Activated CD4-positive, alpha-beta T cell treated with anti-CD3 and anti-CD28 coated beads, Interleukin-10, Interleukin-2, amounts not matched to agents 100 ng/mL and 50 ng/mL, durations not matched to agents 16 hours and 8 hours (primary cell): ENCODE measurements at regions not wholly inside any gene's neighbourhood (a gene's known extent, or its start where the extent isn't known, plus 50 kb on each side); places are given as distances from the start of the nearest gene placed in this dataset.
A peak's percentile ranks its signal among the peaks of the same experiment; 100 is the strongest.

Experiments
- DNase-seq: peaks from one replicate; pipeline ENCODE4 v3.0.0-alpha.2; 2020

GRCh38 chr5:4674166-4674565 lies 466.0 kb upstream of the ADAMTS16 start:
- DNase-seq, result no peak

GRCh38 chr5:4676934-4677333 lies 463.2 kb upstream of the ADAMTS16 start:
- no peak for DNase-seq

DNA sequence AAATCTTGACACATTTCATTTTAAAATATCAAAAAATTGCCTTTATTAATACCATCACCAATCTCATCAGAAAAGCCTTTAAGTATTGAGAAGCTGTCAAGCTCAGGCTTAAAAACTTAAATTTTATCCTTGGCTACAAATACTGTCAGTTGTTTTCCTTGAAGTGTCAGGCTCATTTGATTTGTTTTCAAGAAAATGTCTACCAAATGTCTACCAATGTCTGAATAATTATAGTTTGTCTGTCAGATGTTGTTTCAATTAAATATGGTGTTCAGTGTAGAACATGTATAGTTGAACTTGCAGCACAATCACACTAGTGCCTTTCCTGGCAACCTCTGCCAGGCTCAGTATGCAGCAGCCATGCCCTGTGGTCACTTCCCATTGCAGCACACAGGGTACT lies 455.2 kb upstream of the ADAMTS16 start:
- DNase-seq, result no peak

DNA sequence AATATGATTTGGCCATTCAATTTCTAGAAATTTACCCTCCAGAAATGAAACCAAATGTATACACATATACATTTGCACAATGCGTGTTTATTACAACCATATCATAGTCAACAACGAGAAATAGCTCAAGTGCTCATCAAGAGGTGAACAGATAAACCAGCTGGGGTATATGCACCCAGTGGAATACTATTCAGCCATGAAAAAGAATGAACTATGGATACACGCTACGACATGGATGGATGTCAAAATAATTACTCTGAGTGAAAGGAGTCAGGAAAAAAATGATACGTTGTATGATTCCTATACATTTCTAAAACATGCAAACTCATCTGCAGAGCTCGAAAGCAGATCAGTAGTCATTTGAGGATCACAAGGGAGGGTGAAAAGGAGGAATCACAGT lies 441.5 kb upstream of the ADAMTS16 start:
- no peak for DNase-seq

GRCh38 chr5:4699592-4699991 lies 440.5 kb upstream of the ADAMTS16 start:
- no peak for DNase-seq

DNA sequence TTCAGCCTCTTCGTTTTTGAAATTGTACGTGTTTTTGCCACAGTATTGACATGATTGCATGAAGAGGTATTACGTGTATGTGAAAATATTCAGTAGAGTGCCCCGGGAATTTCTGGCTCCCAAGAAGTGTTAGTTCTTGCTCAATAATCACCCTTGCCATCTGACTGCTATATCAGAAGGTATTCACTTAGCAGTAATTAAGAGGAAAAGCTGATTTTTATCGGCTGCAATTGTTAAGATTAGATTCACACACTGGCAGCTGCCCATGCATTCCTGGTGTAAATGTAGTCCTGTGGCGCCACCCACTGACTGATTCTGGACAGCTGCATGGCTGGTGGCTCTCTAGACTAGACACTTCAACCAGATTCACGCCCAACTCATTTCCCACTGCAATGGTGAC lies 440.1 kb upstream of the ADAMTS16 start:
- DNase-seq, result peak; percentile 23

GRCh38 chr5:4700871-4701270 lies 439.3 kb upstream of the ADAMTS16 start:
- no peak for DNase-seq

- DNase-seq, result no peak
These were observed 436.1 kb upstream of the ADAMTS16 start for GRCh38 chr5:4703931-4704458.

DNA sequence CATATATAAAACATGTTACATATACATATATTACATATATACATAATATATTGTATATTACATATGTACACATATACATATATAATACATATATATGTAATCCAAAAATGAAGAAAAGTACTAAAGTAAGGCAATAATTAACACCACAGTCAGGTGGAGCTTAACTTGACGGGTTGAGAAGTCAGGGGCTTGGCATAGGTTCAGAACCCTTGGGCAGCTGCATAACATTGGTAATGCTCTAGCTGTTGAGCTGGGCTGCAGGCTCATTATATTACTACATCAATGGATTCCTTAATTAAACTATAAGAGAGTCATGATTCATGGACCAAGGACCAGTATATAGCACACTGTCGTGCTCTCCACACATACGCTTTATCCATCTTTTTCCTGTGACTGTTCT lies 435.2 kb upstream of the ADAMTS16 start:
- DNase-seq, result no peak

DNA sequence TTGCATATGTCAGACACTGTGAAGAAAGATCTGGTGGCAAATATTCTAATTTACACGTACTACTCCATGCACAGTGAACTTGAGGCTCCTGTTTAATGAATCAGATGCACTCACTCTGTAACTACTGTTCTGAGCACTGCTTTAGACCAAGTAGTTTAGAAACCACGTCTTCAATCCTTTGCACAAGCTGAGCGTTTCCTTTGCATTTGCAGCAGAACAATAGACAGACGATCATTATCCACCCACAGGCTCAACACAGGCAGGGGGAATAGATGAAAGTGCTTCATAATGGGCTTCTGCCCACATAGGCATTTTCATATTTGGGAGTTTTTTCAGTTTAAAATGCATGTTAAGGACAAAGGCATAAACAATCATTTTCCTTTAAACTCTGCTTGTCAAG lies 423.3 kb upstream of the ADAMTS16 start:
- DNase-seq, result no peak

DNA sequence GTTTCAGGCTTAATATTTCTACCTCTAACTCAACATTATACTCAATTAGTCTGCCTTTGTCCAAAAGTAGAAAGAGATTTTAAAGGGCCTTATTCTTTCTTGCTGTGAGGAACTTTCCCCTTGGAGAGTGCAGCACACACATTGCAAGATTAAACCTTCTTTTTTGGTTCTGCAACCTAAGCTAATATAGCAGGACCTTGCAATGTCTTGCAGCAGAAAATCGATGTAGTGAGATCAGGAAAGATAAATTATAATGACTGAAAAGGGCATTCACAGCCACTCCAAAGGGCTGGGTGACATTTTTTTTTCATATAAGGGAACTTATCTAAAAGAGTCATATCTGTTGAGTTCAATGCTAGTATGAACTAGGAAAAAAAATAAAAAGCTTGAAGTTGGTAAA lies 422.7 kb upstream of the ADAMTS16 start:
- DNase-seq, result no peak

GRCh38 chr5:4720831-4721230 lies 419.3 kb upstream of the ADAMTS16 start:
- no peak for DNase-seq

- no peak for DNase-seq
These were observed 417.2 kb upstream of the ADAMTS16 start for GRCh38 chr5:4722886-4723285.

DNA sequence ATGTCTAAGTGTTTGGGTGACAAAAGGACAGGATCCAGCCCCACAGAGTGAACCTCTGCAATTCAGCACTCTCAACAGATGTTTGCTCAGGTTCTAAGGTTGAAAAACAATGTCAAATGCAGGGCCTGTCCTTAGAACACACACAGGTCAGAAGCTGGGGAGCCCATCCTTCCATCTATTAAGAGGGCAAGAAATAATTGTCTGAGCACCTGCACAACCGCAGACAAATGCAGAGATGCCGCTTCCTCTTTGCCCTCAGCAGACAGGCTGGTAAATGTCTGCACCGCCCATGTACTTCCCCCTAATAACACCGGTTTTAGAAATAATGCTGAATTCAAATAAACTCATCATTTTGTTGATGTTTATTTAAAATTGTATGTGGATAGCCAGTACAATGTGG lies 414.5 kb upstream of the ADAMTS16 start:
- no peak for DNase-seq

DNA sequence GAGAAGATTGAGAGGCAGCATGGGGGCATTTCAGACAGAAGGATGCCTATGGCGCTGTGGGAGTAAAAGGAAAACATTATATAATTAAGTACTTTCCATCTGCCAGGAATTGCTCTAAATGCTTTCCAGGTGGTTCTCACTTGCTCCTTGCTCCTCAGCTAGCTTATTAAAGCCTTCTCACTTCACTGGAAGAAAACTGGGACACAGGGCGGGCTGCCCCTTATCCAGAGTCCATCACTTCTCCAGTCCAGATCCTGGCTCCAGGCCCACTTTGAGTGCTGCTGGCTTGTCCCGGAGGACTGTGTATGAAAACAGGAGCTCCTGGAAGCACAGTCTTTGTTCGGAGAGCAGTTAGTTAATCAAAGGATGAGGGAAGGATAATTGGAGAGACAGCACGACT lies 409.9 kb upstream of the ADAMTS16 start:
- DNase-seq, result no peak

- DNase-seq, result no peak
These were observed 405.8 kb upstream of the ADAMTS16 start for GRCh38 chr5:4734348-4734747.

- no peak for DNase-seq
These were observed 404.9 kb upstream of the ADAMTS16 start for GRCh38 chr5:4735261-4735660.

DNA sequence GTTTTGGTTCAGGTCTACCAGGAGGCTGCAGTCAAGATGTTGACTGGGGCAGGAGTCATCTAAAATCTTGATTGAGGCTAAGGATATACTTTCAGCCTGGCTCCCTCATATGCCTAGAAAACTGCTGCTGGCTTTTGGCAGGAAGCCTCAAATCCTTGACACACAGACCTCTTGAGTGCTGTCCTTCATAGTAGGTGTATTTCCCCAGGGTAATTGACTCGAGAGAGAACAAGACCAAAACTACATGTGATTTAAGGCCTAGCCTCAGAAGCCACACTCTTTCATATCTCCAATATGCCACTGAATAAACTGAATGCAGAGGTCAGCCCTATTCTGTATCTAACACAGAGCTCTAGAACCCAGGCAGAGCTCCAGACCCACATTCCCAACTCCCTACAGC lies 402.3 kb upstream of the ADAMTS16 start:
- DNase-seq, result no peak

DNA sequence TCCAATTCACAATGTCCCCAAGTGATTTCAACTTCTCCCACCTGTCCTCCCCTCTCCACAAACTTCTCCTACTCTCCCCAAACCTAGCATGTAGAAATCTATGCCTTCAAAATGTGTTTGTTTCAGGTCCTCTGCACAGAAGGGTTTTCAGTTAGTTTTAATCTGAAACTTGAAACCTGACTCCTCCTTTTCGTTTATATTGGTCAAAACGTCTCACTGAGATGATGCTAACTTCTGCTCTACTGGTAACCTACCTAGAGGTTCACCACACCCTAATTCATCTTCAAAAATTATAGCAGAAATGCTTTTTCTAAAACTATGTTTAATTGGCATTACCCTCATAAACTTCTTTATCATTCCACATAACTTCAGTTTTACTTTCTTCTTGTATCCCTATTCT lies 401.8 kb upstream of the ADAMTS16 start:
- DNase-seq, result no peak

DNA sequence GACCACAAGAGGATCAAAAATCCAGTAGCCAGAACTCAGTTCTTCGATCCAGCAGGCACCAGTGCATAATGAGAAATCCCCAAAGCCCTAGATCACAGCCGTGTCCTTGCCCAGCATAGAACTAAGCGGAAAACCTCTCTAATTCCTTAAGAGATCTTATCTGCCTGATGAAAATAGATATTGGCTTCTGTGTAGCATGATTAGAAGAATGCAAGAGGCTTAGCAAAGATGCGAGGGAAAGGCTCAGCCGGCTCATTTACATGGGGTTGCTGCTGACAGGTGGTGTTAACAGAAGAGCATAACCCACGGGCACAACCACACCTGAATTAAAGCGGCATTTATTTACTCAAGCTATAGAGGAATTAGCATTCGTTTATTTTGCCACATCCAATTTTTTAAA lies 400.0 kb upstream of the ADAMTS16 start:
- no peak for DNase-seq

GRCh38 chr5:4758550-4758949 lies 381.6 kb upstream of the ADAMTS16 start:
- no peak for DNase-seq

DNA sequence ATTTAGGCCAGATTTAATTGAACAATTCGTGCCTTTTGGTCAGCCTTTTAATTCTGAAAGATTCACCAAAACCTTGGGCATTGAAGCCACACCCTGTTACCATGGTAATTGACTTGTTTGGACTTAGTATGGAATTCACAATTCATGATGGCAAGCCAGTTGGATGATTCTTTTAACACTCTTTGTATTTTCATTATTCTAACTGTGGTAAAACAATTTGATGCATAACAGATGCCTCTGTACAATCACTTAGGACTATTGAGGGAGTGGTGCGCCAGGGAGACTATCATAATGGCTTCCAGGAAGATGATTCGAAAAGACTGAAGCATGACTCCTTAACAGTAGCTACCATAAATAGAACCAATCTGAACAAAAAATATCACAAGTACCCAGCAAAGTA lies 381.1 kb upstream of the ADAMTS16 start:
- no peak for DNase-seq

DNA sequence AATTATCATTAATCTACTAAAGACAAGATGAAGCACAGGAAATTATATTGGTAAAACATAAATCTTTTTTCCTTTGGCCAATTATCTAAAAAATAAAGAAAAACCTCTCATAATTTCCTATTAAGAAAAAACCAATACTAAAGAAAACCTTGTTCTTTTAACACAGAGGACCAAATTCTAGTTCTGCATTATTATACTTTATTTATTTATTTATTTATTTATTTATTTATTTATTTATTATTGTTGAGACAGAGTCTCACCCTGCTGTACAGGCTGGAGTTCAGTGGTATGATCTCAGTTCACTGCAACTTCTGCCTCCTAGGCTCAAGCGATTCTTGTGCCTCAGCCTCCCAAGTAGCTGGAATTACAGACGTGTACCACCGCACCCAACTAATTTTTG lies 377.8 kb upstream of the ADAMTS16 start:
- DNase-seq, result no peak

DNA sequence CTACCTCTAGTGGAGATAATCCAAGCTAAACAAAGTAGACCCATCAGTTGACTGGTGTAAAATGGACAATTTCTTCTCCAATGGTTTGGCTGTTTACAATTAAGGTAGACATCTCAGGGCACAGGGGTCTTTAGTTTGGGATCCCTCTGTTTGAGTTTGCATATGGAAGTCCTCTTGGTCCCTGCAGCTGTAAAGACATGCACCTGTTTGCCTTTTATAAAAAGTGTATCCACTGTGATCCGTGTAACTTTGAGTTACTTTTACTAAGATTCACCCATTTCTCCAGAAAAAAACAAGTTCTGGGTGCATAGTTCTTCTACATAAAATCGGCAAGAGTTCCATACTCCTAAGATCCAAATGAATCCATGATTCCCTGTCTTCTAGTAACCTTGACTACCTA lies 374.7 kb upstream of the ADAMTS16 start:
- DNase-seq, result no peak

DNA sequence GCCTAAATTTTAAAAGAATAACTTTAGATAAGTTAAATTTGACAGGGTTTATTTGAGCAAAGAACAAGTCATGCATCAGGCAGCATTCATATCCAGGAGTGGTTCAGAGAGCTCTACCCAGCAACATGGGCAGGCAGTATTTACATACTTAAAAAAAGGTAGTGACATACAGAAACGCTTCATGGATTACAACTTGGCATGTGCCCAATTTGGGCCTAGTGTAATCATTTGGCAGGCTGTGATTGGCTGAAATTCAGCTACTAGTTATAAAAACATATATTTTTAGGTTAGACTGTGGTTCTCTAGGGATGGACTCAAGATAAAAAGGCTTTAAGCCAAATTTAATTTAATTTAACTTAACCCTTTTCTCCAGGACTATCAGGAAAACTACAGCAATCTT lies 374.0 kb upstream of the ADAMTS16 start:
- no peak for DNase-seq

GRCh38 chr5:4772591-4772990 lies 367.5 kb upstream of the ADAMTS16 start:
- DNase-seq, result no peak
